Stomach smooth muscle (tissue), 2 donors: ENCODE measurements at regions not wholly inside any gene's neighbourhood (a gene's known extent, or its start where the extent isn't known, plus 50 kb on each side); places are given as distances from the start of the nearest gene placed in this dataset.

ENCODE experiments used
- H3K27ac ChIP-seq: one replicate; pipeline ENCODE4 v1.7.0; 2013; ENCODE audit warnings: mild to moderate bottlenecking, low read length, inconsistent platforms
- H3K27me3 ChIP-seq, 2 donors: one replicate each; pipeline ENCODE4 v1.7.0; 2013; ENCODE audit warnings: low read length in 2 of 2; ENCODE audit not compliant: insufficient read depth in 2 of 2, control insufficient read depth in 1 of 2
- H3K36me3 ChIP-seq, 2 donors: one replicate each; pipeline ENCODE4 v1.7.0; 2013; ENCODE audit warnings: low read length in 2 of 2; ENCODE audit not compliant: control insufficient read depth in 2 of 2, insufficient read depth in 2 of 2
- H3K4me1 ChIP-seq: one replicate; pipeline ENCODE4 v1.7.0; 2013; ENCODE audit warnings: low read length; ENCODE audit not compliant: control insufficient read depth, insufficient read depth
- H3K4me3 ChIP-seq, 2 donors: one replicate each; pipeline ENCODE4 v1.7.0; 2013; ENCODE audit warnings: low read length in 2 of 2
- H3K9ac ChIP-seq, 2 donors: one replicate each; pipeline ENCODE4 v1.7.0; 2013; ENCODE audit warnings: low read length in 2 of 2, mild to moderate bottlenecking in 1 of 2
- H3K9me3 ChIP-seq, 2 donors: one replicate each; pipeline ENCODE4 v1.7.0; 2013; ENCODE audit warnings: low read length in 2 of 2; ENCODE audit not compliant: control insufficient read depth in 2 of 2
- donor health status: healthy.
- donor health status: Pancreatic carcinoma.

- H3K9ac ChIP-seq: no peak overlapping the region
- H3K27ac ChIP-seq: no peak overlapping the region
- H3K27me3 ChIP-seq: no peaks in the 10 kb centered on the region
- no peaks in the 10 kb centered on the region for H3K4me1 ChIP-seq
- H3K36me3 ChIP-seq: no peaks in the 10 kb centered on the region
- H3K4me3 ChIP-seq: no peak overlapping the region
- H3K9me3 ChIP-seq: no peaks in the 10 kb centered on the region
Observed at GRCh38 chr10:33465747-33466146, 131.3 kb upstream of the NRP1 start.

GRCh38 chr10:33463011-33463410, 128.5 kb upstream of the NRP1 start:
- H3K27ac ChIP-seq: no peak overlapping the region
- no peaks in the 10 kb centered on the region for H3K9me3 ChIP-seq
- H3K4me1 ChIP-seq: peaks cover 3% of the 10 kb centered on the region
- H3K36me3 ChIP-seq: no peaks in the 10 kb centered on the region
- H3K9ac ChIP-seq: no peak overlapping the region
- H3K4me3 ChIP-seq: no peak overlapping the region
- no peaks in the 10 kb centered on the region for H3K27me3 ChIP-seq

DNA sequence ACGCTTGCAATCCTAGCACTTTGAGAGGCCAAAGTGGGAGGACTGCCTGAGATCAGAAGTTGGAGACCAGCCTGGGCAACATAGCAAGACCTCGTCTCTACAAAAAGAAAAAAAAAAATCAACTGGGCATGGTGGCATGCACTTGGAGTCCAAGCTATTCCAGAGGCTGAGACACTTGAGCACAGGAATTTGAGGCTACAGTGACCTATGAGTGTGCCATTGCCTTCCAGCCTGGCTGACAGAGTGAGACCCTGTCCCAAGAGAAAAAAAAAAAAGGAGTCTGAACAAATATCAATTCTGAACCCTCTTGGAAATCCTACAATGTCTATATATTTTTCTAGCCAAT, 126.8 kb upstream of the NRP1 start:
- H3K27me3 ChIP-seq: no peaks in the 10 kb centered on the region

DNA sequence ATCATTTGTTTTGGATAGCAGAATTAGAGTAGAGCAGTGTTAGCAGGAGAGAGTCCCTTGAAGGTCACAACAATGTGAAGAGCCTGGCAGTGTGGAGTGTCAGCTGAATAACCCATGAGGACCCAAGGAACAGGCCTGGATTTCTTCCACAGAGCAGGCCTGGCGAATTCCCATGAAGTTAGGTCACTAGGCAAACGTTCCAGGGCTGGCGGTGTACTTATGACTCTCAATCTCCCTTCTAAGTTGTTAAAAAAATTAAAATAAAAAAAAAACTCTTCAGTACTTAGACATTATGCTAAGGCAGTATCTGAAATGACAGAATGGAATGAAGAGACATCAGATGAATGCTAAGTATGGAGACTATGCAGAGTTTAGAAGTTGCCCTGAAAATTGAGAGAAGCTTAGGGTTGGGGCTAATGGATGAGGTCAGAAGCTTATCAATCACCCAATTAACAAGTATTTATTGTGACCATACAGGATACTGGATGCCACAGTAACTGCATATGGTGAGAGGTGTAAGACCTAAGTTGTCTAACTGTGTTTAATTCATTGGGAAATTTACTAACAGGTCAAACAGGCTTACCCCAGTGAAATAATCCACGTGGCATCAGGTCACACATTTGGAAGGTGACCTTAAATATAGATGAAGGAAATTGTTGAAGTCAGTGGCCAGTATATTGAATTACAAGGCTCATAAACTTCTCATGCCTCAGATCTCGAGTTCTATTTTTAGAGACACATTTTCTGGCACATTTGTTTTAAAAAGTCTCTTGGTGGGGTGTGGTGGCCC, 126.2 kb upstream of the NRP1 start:
- Histone ChIP-seq H3K4me3 (no peak overlapping the region), H3K36me3 (no peaks in the 10 kb centered on the region), H3K9me3 (no peaks in the 10 kb centered on the region), H3K9ac (no peak overlapping the region), H3K27me3 (no peaks in the 10 kb centered on the region), H3K4me1 (peaks cover 3% of the 10 kb centered on the region), H3K27ac (no peak overlapping the region)

More for the DNA sequence above, 126.8 kb upstream of the NRP1 start:
- Histone ChIP-seq H3K9me3 (no peaks in the 10 kb centered on the region), H3K4me1 (peaks cover 3% of the 10 kb centered on the region), H3K4me3 (no peak overlapping the region), H3K9ac (no peak overlapping the region), H3K36me3 (no peaks in the 10 kb centered on the region), H3K27ac (no peak overlapping the region)

- Histone ChIP-seq H3K9ac (no peak overlapping the region), H3K27me3 (no peaks in the 10 kb centered on the region), H3K4me1 (peaks cover 3% of the 10 kb centered on the region), H3K9me3 (no peaks in the 10 kb centered on the region), H3K27ac (no peak overlapping the region), H3K4me3 (no peak overlapping the region), H3K36me3 (no peaks in the 10 kb centered on the region)
Observed at GRCh38 chr10:33459602-33460001, 125.1 kb upstream of the NRP1 start.

DNA sequence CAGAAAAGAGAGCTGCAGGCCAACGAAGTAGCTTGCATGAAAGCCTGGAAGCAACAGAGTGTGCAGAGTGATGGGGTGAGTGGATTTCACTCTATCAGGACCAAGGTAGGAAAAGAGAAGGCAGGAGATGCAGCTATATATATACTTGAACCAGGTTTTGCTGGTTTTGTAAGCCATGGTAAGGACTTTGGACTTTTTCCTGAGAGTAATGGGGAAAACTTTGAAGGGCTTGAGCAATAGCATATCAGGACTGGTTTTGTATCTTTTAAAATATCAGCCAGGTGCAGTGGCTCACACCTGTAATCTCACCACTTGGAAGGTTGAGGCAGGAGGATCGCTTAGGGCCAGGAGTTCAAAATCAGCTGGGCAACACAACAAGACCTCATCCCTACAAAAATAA, 120.6 kb upstream of the NRP1 start:
- Histone ChIP-seq H3K27me3 (no peaks in the 10 kb centered on the region), H3K9ac (no peak overlapping the region), H3K36me3 (no peaks in the 10 kb centered on the region), H3K27ac (no peak overlapping the region), H3K9me3 (peaks cover 0 to 5% of the 10 kb centered on the region in 2 donors), H3K4me3 (no peak overlapping the region), H3K4me1 (no peaks in the 10 kb centered on the region)

- Histone ChIP-seq H3K4me1 (no peaks in the 10 kb centered on the region), H3K4me3 (no peak overlapping the region), H3K27me3 (no peaks in the 10 kb centered on the region), H3K9me3 (peaks cover 0 to 5% of the 10 kb centered on the region in 2 donors), H3K27ac (no peak overlapping the region), H3K9ac (no peak overlapping the region), H3K36me3 (no peaks in the 10 kb centered on the region)
Observed at GRCh38 chr10:33454554-33454953, 120.1 kb upstream of the NRP1 start.

- no peaks in the 10 kb centered on the region for H3K27me3 ChIP-seq
- H3K9me3 ChIP-seq: peaks cover 0 to 5% of the 10 kb centered on the region in 2 donors
- no peaks in the 10 kb centered on the region for H3K36me3 ChIP-seq
- no peak overlapping the region for H3K27ac ChIP-seq
- H3K4me3 ChIP-seq: no peak overlapping the region
- H3K9ac ChIP-seq: no peak overlapping the region
- H3K4me1 ChIP-seq: no peaks in the 10 kb centered on the region
Observed at GRCh38 chr10:33453081-33454025, 118.9 kb upstream of the NRP1 start.

DNA sequence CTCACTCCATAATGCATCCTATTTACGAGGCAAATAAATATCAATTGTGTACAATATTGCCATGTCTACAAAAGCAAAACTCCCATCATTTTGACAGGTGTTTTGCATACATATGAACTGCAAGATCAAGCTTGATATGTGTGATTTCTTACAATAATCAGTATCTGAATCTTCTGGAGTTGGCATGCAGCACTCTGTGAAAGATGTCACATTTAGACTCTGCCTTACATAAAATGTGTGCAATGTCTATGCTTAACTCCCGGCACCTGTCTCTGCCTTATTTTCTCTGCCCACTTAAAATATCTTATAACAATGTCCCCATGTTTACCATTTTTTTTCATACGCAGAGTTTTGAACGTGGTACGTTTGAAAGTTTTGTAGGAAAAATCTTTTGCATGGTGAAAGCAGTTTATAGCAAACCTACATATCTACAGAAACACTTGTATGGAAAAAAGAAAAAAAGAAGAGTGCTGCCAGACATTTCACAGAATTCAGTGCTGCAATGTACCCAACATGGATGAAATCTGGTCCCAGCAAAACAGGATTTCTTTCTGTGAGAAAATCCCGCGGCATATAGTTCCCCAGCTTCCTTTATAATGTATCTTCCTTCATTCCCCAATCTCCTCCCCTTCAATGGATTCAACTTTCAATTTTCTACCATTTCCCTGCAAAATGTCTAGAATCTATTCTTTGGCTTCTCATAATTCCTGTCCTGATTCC, 114.1 kb upstream of the NRP1 start:
- no peak overlapping the region for H3K4me3 ChIP-seq
- peaks cover 0 to 5% of the 10 kb centered on the region in 2 donors for H3K9me3 ChIP-seq
- H3K27me3 ChIP-seq: no peaks in the 10 kb centered on the region

DNA sequence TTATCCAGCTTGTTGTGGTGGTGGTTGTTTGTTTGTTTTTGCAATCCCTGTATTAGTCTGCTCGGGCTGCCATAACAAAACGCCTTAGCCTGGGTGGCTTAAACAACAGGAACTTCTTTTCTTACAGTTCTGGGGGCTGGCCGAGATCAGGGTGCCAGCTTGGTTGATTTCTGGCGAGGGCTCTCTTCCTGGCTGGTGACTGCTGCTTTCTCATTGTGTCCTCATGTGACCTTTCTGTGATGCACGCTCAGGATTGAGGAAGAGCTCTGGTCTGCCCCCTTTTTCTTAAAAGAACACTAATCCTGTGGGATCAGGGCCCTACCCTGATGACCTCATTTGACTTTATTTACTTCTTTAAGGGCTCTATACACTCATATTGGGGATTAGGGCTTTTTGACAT, 107.1 kb upstream of the NRP1 start:
- Histone ChIP-seq H3K27ac (no peak overlapping the region), H3K36me3 (no peaks in the 10 kb centered on the region)

More for the DNA sequence above, 114.1 kb upstream of the NRP1 start:
- Histone ChIP-seq H3K36me3 (no peaks in the 10 kb centered on the region), H3K9ac (no peak overlapping the region), H3K4me1 (no peaks in the 10 kb centered on the region), H3K27ac (no peak overlapping the region)

More for the DNA sequence above, 107.1 kb upstream of the NRP1 start:
- peaks cover 0 to 4% of the 10 kb centered on the region in 2 donors for H3K9me3 ChIP-seq
- H3K27me3 ChIP-seq: no peaks in the 10 kb centered on the region
- H3K4me3 ChIP-seq: no peak overlapping the region
- no peak overlapping the region for H3K9ac ChIP-seq
- H3K4me1 ChIP-seq: no peaks in the 10 kb centered on the region
